ENCODE measurements at regions not wholly inside any gene's neighbourhood (a gene's known extent, or its start where the extent isn't known, plus 50 kb on each side); places are given as distances from the start of the nearest gene placed in this dataset.
A peak's percentile ranks its signal among the peaks of the same experiment; 100 is the strongest.

- Histone ChIP-seq H3K4me1 (replicated peaks in 1 of 2) (no peaks in the 10 kb centered on the region), H3K27ac (no peak overlapping the region), H3K4me3 (no peak overlapping the region)
- ATAC-seq (replicated peaks in 6 of 8): no peak
- 0 to 100% (median 33%) methylated on average over 1 of the region's 1 CpG; no CpG with 5 or more reads in 3 of the 10 experiments for WGBS, 10 experiments
- in situ Hi-C loops (cut with MboI; ENCODE audit: low pct_unique_long_range_greater_than_20kb in 2 of 9, low sequenced_read_pairs in 9 of 9, unreplicated experiment in 9 of 9): no loop called here
Observed at GRCh38 chr5:60136841-60137240, 243.3 kb upstream of the PDE4D start.

GRCh38 chr5:60131504-60131903, 238.0 kb upstream of the PDE4D start:
- H3K4me3 ChIP-seq: no peak overlapping the region
- H3K27ac ChIP-seq: no peak overlapping the region
- no peak for ATAC-seq (replicated peaks in 6 of 8)
- in situ Hi-C loops (cut with MboI; ENCODE audit: low pct_unique_long_range_greater_than_20kb in 2 of 9, low sequenced_read_pairs in 9 of 9, unreplicated experiment in 9 of 9): no loop called here
- no peaks in the 10 kb centered on the region for H3K4me1 ChIP-seq (replicated peaks in 1 of 2)
- WGBS, 10 experiments: 80 to 100% (median 100%) methylated on average over 1 of the region's 1 CpG; no CpG with 5 or more reads in 5 of the 10 experiments

- in situ Hi-C loops (cut with MboI; ENCODE audit: low pct_unique_long_range_greater_than_20kb in 2 of 9, low sequenced_read_pairs in 9 of 9, unreplicated experiment in 9 of 9): no loop called here
- no peaks in the 10 kb centered on the region for H3K4me1 ChIP-seq (replicated peaks in 1 of 2)
- 10 to 100% (median 88%) methylated on average over 1 to 2 of the region's 2 CpGs; no CpG with 5 or more reads in 2 of the 10 experiments for WGBS, 10 experiments
- no peak for ATAC-seq (replicated peaks in 6 of 8)
- H3K4me3 ChIP-seq: no peak overlapping the region
- no peak overlapping the region for H3K27ac ChIP-seq
Observed at GRCh38 chr5:60125636-60126035, 232.1 kb upstream of the PDE4D start.

- Histone ChIP-seq H3K27ac (no peak overlapping the region), H3K4me3 (no peak overlapping the region), H3K4me1 (replicated peaks in 1 of 2) (peaks cover 0 to 5% of the 10 kb centered on the region in 2 donors)
- peak in 7 of 8 experiments; percentile 55 to 100 (median 88) for ATAC-seq (replicated peaks in 6 of 8)
- in situ Hi-C loops (cut with MboI; ENCODE audit: low pct_unique_long_range_greater_than_20kb in 2 of 9, low sequenced_read_pairs in 9 of 9, unreplicated experiment in 9 of 9): no loop called here
- 0 to 100% (median 62%) methylated on average over 1 to 4 of the region's 4 CpGs for WGBS, 10 experiments
Observed at GRCh38 chr5:60102961-60103693, 209.6 kb upstream of the PDE4D start.

- H3K4me3 ChIP-seq: no peak overlapping the region
- in situ Hi-C loops (cut with MboI; ENCODE audit: low pct_unique_long_range_greater_than_20kb in 2 of 9, low sequenced_read_pairs in 9 of 9, unreplicated experiment in 9 of 9): no loop called here
- no peak overlapping the region for H3K27ac ChIP-seq
- ATAC-seq (replicated peaks in 6 of 8): peak in 3 of 8 experiments; percentile 57 to 68 (median 66)
- 0 to 71% (median 50%) methylated on average over 1 of the region's 1 CpG; no CpG with 5 or more reads in 1 of the 10 experiments for WGBS, 10 experiments
- peaks cover 0 to 5% of the 10 kb centered on the region in 2 donors for H3K4me1 ChIP-seq (replicated peaks in 1 of 2)
Observed at GRCh38 chr5:60101573-60101972, 208.0 kb upstream of the PDE4D start.

GRCh38 chr5:60092671-60093422, 199.3 kb upstream of the PDE4D start:
- no peaks in the 10 kb centered on the region for H3K4me1 ChIP-seq (replicated peaks in 1 of 2)
- WGBS, 10 experiments: 13 to 100% (median 77%) methylated on average over 1 to 6 of the region's 6 CpGs; no CpG with 5 or more reads in 1 of the 10 experiments
- in situ Hi-C loops (cut with MboI; ENCODE audit: low pct_unique_long_range_greater_than_20kb in 2 of 9, low sequenced_read_pairs in 9 of 9, unreplicated experiment in 9 of 9): no loop called here
- ATAC-seq (replicated peaks in 6 of 8): peak in 2 of 8 experiments; percentile 82
- no peak overlapping the region for H3K27ac ChIP-seq
- no peak overlapping the region for H3K4me3 ChIP-seq

GRCh38 chr5:60086583-60086982, 193.1 kb upstream of the PDE4D start:
- in situ Hi-C loops (cut with MboI; ENCODE audit: low pct_unique_long_range_greater_than_20kb in 2 of 9, low sequenced_read_pairs in 9 of 9, unreplicated experiment in 9 of 9): no loop called here
- no peak for ATAC-seq (replicated peaks in 6 of 8)

GRCh38 chr5:60084226-60084625, 190.7 kb upstream of the PDE4D start:
- no peak overlapping the region for H3K4me3 ChIP-seq
- in situ Hi-C loops (cut with MboI; ENCODE audit: low pct_unique_long_range_greater_than_20kb in 2 of 9, low sequenced_read_pairs in 9 of 9, unreplicated experiment in 9 of 9): no loop called here
- no peaks in the 10 kb centered on the region for H3K4me1 ChIP-seq (replicated peaks in 1 of 2)
- no peak for ATAC-seq (replicated peaks in 6 of 8)
- 88 to 100% (median 95%) methylated on average over 4 to 10 of the region's 10 CpGs; no CpG with 5 or more reads in 1 of the 10 experiments for WGBS, 10 experiments
- H3K27ac ChIP-seq: no peak overlapping the region

More at GRCh38 chr5:60086583-60086982, 193.1 kb upstream of the PDE4D start:
- no peak overlapping the region for H3K4me3 ChIP-seq
- no peaks in the 10 kb centered on the region for H3K4me1 ChIP-seq (replicated peaks in 1 of 2)
- no peak overlapping the region for H3K27ac ChIP-seq

GRCh38 chr5:60077292-60077691, 183.8 kb upstream of the PDE4D start:
- in situ Hi-C loops (cut with MboI; ENCODE audit: low pct_unique_long_range_greater_than_20kb in 2 of 9, low sequenced_read_pairs in 9 of 9, unreplicated experiment in 9 of 9): no loop called here
- H3K27ac ChIP-seq: no peak overlapping the region
- WGBS, 10 experiments: 0 to 83% (median 20%) methylated on average over 1 of the region's 2 CpGs; no CpG with 5 or more reads in 7 of the 10 experiments
- H3K4me3 ChIP-seq: no peak overlapping the region
- no peak for ATAC-seq (replicated peaks in 6 of 8)
- no peaks in the 10 kb centered on the region for H3K4me1 ChIP-seq (replicated peaks in 1 of 2)

- no peak for ATAC-seq (replicated peaks in 6 of 8)
- Histone ChIP-seq H3K4me3 (no peak overlapping the region), H3K27ac (no peak overlapping the region), H3K4me1 (replicated peaks in 1 of 2) (no peaks in the 10 kb centered on the region)
- WGBS, 10 experiments: 14 to 83% (median 68%) methylated on average over 1 to 3 of the region's 3 CpGs; no CpG with 5 or more reads in 4 of the 10 experiments
- in situ Hi-C loops (cut with MboI; ENCODE audit: low pct_unique_long_range_greater_than_20kb in 2 of 9, low sequenced_read_pairs in 9 of 9, unreplicated experiment in 9 of 9): no loop called here
Observed at GRCh38 chr5:60076746-60077145, 183.2 kb upstream of the PDE4D start.

- Histone ChIP-seq H3K27ac (no peak overlapping the region), H3K4me3 (no peak overlapping the region), H3K4me1 (replicated peaks in 1 of 2) (no peaks in the 10 kb centered on the region)
- in situ Hi-C loops (cut with MboI; ENCODE audit: low pct_unique_long_range_greater_than_20kb in 2 of 9, low sequenced_read_pairs in 9 of 9, unreplicated experiment in 9 of 9): no loop called here
- ATAC-seq (replicated peaks in 6 of 8): peak in 2 of 8 experiments; percentile 35 to 39
- WGBS, 10 experiments: 0 to 85% (median 58%) methylated on average over 1 to 2 of the region's 2 CpGs
Observed at GRCh38 chr5:60066502-60066901, 173.0 kb upstream of the PDE4D start.

GRCh38 chr5:60060389-60060788, 166.9 kb upstream of the PDE4D start:
- Histone ChIP-seq H3K4me1 (replicated peaks in 1 of 2) (peaks cover 0 to 4% of the 10 kb centered on the region in 2 donors), H3K4me3 (no peak overlapping the region), H3K27ac (no peak overlapping the region)
- in situ Hi-C loops (cut with MboI; ENCODE audit: low pct_unique_long_range_greater_than_20kb in 2 of 9, low sequenced_read_pairs in 9 of 9, unreplicated experiment in 9 of 9): no loop called here
- peak in 4 of 8 experiments; percentile 54 to 88 (median 72) for ATAC-seq (replicated peaks in 6 of 8)

GRCh38 chr5:60056191-60056590, 162.7 kb upstream of the PDE4D start:
- Histone ChIP-seq H3K4me1 (replicated peaks in 1 of 2) (peaks cover 0 to 4% of the 10 kb centered on the region in 2 donors), H3K4me3 (no peak overlapping the region), H3K27ac (no peak overlapping the region)
- in situ Hi-C loops (cut with MboI; ENCODE audit: low pct_unique_long_range_greater_than_20kb in 2 of 9, low sequenced_read_pairs in 9 of 9, unreplicated experiment in 9 of 9): no loop called here
- WGBS, 10 experiments: 0 to 71% (median 42%) methylated on average over 1 to 4 of the region's 4 CpGs; no CpG with 5 or more reads in 2 of the 10 experiments
- peak in 4 of 8 experiments; percentile 26 to 47 (median 41) for ATAC-seq (replicated peaks in 6 of 8)
